ENCODE measurements at regions not wholly inside any gene's neighbourhood (a gene's known extent, or its start where the extent isn't known, plus 50 kb on each side); places are given as distances from the start of the nearest gene placed in this dataset.

GRCh38 chr6:66210964-66211363, 503.9 kb upstream of the EYS start:
- Histone ChIP-seq H4K20me1 (replicated peaks in 1 of 2; ENCODE audit: control insufficient read depth in 1 of 2, insufficient read depth in 2 of 2, low read length in 2 of 2) (no peaks in the 10 kb centered on the region), H3K14ac (ENCODE audit: insufficient read length) (no peak overlapping the region), H2BK12ac (ENCODE audit: low read depth, low read length) (no peak overlapping the region), H3K4me1 (replicated peaks in 1 of 4; ENCODE audit: control insufficient read depth in 3 of 4, insufficient read depth in 4 of 4, low read length in 3 of 4) (no peaks in the 10 kb centered on the region), H3K18ac (ENCODE audit: extremely low read depth, low read length) (no peak overlapping the region), H3K23ac (ENCODE audit: insufficient read length) (no peak overlapping the region), H3K27ac (ENCODE audit: low read depth, low read length) (no peak overlapping the region), H3K27me3 (replicated peaks in 1 of 4; ENCODE audit: control insufficient read depth in 3 of 4, extremely low read depth in 1 of 4, insufficient read depth in 3 of 4, low read length in 3 of 4) (no peaks in the 10 kb centered on the region), H3K4ac (replicated peaks; ENCODE audit: insufficient read length, low read depth, low read length) (no peak overlapping the region), H3K36me3 (ENCODE audit: control insufficient read depth in 2 of 4, insufficient read depth in 4 of 4, low read length in 3 of 4) (no peaks in the 10 kb centered on the region), H4K91ac (replicated peaks; ENCODE audit: insufficient read length, low read length) (no peak overlapping the region), H2AK5ac (ENCODE audit: low read depth, low read length) (no peak overlapping the region), H2BK120ac (replicated peaks; ENCODE audit: low read depth, low read length) (no peak overlapping the region), H3K4me3 (ENCODE audit: extremely low read depth in 1 of 4, insufficient read depth in 2 of 4, low read depth in 3 of 4, low read length in 4 of 4) (no peak overlapping the region), H3K79me2 (ENCODE audit: control insufficient read depth in 1 of 2, insufficient read depth in 2 of 2, low read length in 2 of 2) (no peaks in the 10 kb centered on the region), H3K9me3 (ENCODE audit: insufficient read depth in 2 of 2, low read depth in 1 of 2, low read length in 1 of 2) (peaks cover 32 to 47% of the 10 kb centered on the region in 2 experiments), H3K56ac (replicated peaks; ENCODE audit: insufficient read length, low read depth, low read length) (no peak overlapping the region), H4K8ac (ENCODE audit: extremely low read depth, insufficient read depth, low read length) (no peak overlapping the region), H2BK5ac (ENCODE audit: low read depth, low read length) (no peak overlapping the region), H3K4me2 (ENCODE audit: insufficient read depth in 1 of 2, low read depth in 2 of 2, low read length in 2 of 2) (no peak overlapping the region), H3K9ac (replicated peaks in 1 of 4; ENCODE audit: extremely low read depth in 1 of 4, low read depth in 3 of 4, low read length in 3 of 4) (no peak overlapping the region), H2AFZ (ENCODE audit: low read length) (no peak overlapping the region), H4K5ac (ENCODE audit: insufficient read length, low read depth, low read length) (no peak overlapping the region), H2BK15ac (ENCODE audit: low read length) (no peak overlapping the region), H3K23me2 (ENCODE audit: low read depth, low read length) (no peaks in the 10 kb centered on the region), H2BK20ac (ENCODE audit: low read length) (no peak overlapping the region), H3K79me1 (ENCODE audit: low read depth, low read length) (no peaks in the 10 kb centered on the region)
- no peak for FAIRE-seq
- no peak for DNase-seq (ENCODE audit: low read depth in 1 of 2, low spot score in 2 of 2)
- ChIA-PET POLR2A (ENCODE audit: partially characterized antibody) (no interaction called here), CTCF (ENCODE audit: partially characterized antibody) (interaction anchor here (1.2 kb wide), 1 partner anchor 10 kb away, joined by 3 read pairs; no protein-coding TSS in a partner anchor)
- WGBS, 2 experiments (ENCODE audit: extremely low coverage in 1 of 2, insufficient coverage in 1 of 2, insufficient read length in 1 of 2, insufficient replicate concordance in 2 of 2, low coverage in 1 of 2, low lambda C conversion rate in 2 of 2, missing lambda C conversion rate in 1 of 2) = 82% methylated on average over 3 of the region's 3 CpGs; no CpG with 5 or more reads in 1 of the 2 experiments
- TF ChIP-seq PHF8 (conservative IDR thresholded peaks at IDR 0.05; ENCODE audit: low read depth, low read length) (no peak), EGR1 (IDR thresholded peaks at IDR 0.05; ENCODE audit: borderline replicate concordance, low read depth, low read length) (no peak), CREB1 (IDR thresholded peaks at IDR 0.05) (no peak), NANOG (IDR thresholded peaks at IDR 0.05; ENCODE audit: insufficient read depth, low read depth, low read length, poor library complexity, severe bottlenecking) (no peak), E2F6 (IDR thresholded peaks at IDR 0.05) (no peak), JUND (IDR thresholded peaks at IDR 0.05; ENCODE audit: low read length) (no peak), CBX5 (IDR thresholded peaks at IDR 0.05; ENCODE audit: low read depth, low read length) (no peak), RXRA (IDR thresholded peaks at IDR 0.05; ENCODE audit: insufficient read depth, low read depth, low read length) (no peak), TAF7 (optimal IDR thresholded peaks at IDR 0.05; ENCODE audit: borderline replicate concordance, low read depth, low read length) (no peak), CTCF (IDR thresholded peaks at IDR 0.05; ENCODE audit: control extremely low read depth in 1 of 3, insufficient read depth in 1 of 3, low read depth in 1 of 3, low read length in 3 of 3) (no peak), HDAC2 (IDR thresholded peaks at IDR 0.05; ENCODE audit: borderline replicate concordance in 1 of 2, low read depth in 2 of 2, low read length in 2 of 2) (no peak)

All from H1 (cell line).